Astrocyte of the spinal cord (primary cell): ENCODE measurements at regions not wholly inside any gene's neighbourhood (a gene's known extent, or its start where the extent isn't known, plus 50 kb on each side); places are given as distances from the start of the nearest gene placed in this dataset.

Experiments
- DNase-seq: peaks from one replicate; pipeline ENCODE4 v3.0.0; 2011; ENCODE audit warnings: low read depth, low spot score
- H3K4me3 ChIP-seq: 2 replicates; pipeline ENCODE4 v1.5.1; 2011; ENCODE audit warnings: low read depth, mild to moderate bottlenecking, low read length, moderate library complexity
- in situ Hi-C: cut with HindIII; loops from 2 replicates; pipeline ENCODE4 v1.10.0; 2017; ENCODE audit warnings: low sequenced_read_pairs
- TF ChIP-seq, protein P1 (sequence below): IDR thresholded peaks from 2 replicates; pipeline ENCODE4 v1.5.1; 2012; ENCODE audit warnings: low read depth, mild to moderate bottlenecking, low read length, inconsistent platforms

DNA sequence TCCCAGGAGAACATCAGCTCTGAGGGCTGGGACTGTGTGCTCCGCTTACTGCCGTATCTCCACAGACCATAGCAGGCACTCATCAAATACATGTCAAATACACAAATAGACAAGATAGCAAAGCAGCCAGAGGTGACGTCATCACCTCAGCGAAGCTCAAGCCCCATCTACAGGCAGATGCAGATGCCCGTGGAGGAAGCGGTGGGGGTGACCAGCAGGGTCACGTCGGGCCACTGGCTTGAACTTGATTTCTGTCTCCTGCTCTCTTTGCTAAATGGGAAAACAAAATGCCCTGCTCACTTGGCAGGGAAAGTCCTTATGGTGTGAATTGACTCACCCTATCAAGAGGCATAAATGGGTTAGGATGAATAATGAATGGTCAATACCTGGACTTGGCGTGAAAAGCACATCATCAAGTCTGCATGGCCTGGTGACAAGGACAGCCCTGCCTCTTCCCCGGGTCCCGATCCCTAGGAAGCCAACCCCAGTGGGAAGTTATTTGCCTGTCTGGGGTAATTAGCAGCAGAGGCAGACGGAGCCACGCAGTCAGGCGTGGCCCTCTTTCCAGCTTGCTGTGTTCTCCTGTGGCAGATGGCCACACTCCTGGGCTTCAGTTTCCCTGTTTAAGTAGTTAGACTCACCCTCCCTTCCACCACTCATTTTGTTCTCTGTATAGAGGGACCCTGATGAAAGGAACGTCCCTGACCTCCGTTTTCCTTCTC is 536.0 kb downstream of the NPHP4 start:
- H3K4me3 ChIP-seq = no peak overlapping the region
- TF ChIP-seq, protein P1, sequence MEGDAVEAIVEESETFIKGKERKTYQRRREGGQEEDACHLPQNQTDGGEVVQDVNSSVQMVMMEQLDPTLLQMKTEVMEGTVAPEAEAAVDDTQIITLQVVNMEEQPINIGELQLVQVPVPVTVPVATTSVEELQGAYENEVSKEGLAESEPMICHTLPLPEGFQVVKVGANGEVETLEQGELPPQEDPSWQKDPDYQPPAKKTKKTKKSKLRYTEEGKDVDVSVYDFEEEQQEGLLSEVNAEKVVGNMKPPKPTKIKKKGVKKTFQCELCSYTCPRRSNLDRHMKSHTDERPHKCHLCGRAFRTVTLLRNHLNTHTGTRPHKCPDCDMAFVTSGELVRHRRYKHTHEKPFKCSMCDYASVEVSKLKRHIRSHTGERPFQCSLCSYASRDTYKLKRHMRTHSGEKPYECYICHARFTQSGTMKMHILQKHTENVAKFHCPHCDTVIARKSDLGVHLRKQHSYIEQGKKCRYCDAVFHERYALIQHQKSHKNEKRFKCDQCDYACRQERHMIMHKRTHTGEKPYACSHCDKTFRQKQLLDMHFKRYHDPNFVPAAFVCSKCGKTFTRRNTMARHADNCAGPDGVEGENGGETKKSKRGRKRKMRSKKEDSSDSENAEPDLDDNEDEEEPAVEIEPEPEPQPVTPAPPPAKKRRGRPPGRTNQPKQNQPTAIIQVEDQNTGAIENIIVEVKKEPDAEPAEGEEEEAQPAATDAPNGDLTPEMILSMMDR = no peak
- in situ Hi-C loops = no loop called here
- no peak for DNase-seq

DNA sequence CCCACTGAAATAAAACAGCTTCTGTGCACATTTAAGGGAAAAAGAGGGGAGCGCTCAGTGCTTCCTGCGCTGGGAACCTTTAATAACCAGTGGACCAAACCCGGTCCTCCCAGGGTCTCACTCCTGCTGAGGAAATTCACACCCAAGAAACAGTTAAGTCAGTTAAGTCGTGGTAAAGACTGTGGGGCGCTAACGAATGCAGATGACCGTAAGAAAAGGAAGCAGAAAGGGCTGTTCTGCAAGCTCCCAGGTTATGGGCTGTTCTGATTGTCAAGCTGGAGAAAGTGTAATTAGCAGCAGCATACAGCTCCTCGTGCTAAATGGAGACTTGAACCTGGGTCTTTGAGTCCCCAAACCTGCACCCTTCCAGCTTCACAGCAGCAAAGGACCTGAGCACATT is 536.6 kb downstream of the NPHP4 start:
- TF ChIP-seq, protein P1 = no peak
- no peak for DNase-seq
- no peak overlapping the region for H3K4me3 ChIP-seq
- in situ Hi-C loops = no loop called here

DNA sequence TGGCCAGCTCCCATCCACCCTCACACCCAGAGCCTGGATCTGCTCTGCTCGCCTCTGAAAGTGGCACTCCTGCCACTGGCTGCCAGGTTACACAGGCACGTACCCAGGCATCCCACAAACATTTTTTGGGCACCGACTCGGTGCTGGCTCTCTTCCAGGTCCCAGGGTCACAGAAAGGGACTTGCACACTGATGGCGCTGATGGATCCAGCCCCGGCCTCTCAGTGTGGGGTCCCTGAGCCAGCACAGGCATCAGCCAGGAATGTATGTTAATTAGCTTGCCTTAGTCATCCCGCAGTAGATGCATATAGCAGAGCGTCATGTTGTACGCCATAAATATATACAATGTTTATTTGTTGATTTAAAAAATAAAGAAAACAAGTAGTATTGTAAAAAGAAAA is 537.2 kb downstream of the NPHP4 start:
- H3K4me3 ChIP-seq = no peak overlapping the region
- in situ Hi-C loops = no loop called here
- TF ChIP-seq, protein P1 = no peak
- no peak for DNase-seq

DNA sequence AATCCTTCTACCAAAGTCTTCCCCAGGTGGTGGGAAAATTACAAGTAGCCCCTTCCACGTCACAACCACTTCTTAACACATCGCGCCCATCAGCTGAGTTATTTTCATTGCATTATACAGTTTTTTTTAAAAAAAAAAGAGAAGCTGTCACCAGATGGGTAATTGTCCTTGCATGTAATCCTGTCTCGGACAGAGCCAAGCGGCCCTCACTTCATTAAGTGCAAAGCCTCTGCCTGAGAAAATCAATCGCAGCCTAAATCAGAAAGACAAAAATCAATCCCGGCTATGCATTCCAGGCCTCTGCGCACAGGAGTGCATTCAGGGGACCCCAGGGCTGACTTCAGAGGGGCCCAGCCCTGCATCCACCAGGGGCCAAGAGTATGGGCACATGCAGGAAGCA is 538.9 kb downstream of the NPHP4 start:
- no peak overlapping the region for H3K4me3 ChIP-seq
- TF ChIP-seq, protein P1 = no peak
- in situ Hi-C loops = no loop called here
- DNase-seq = no peak

DNA sequence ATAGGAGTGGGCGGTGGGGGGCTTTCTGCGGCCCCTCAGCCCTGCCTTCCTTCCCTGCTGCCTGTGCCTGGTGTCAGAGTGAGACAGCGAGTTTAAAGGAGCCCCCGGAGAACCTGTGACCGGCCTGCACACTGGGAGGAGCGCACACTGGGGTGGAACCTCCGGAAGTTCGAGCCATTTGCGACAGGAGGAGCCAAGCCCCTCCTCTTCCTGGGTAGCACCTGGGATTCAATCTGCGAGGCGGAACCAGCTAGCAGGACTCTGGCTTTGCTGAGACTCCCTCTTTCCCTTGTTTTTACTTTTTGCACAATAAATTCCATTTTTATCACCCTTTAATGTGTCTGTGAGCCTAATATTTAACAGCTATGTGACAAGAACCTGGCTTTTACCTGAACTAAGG is 540.6 kb downstream of the NPHP4 start:
- in situ Hi-C loops = no loop called here
- DNase-seq = no peak
- H3K4me3 ChIP-seq = no peak overlapping the region
- TF ChIP-seq, protein P1 = no peak

DNA sequence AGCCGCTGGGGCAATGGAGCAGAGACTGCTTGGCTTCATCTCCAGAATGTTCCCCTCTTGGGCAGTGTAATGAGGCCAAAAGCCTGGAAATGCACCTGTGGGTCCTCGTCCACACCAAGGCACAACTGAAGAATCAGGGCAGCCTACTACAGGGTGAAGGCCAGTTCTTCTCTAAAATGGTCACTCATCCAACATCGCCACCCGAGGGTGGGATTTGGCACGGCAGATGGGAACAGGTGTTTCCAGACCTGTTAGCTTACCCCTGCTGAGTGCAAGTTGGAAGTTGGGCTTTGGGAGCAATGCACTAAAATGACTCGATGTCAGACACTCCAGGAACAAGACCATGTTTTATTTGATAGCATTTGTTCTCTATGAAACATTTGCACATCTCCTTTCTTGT is 543.7 kb downstream of the NPHP4 start:
- in situ Hi-C loops = no loop called here
- no peak for DNase-seq
- H3K4me3 ChIP-seq = no peak overlapping the region
- TF ChIP-seq, protein P1 = no peak
